ENCODE measurements at regions not wholly inside any gene's neighbourhood (a gene's known extent, or its start where the extent isn't known, plus 50 kb on each side); places are given as distances from the start of the nearest gene placed in this dataset.
"Not testable (repeated sequence)": the region's sequence is repeated elsewhere in the genome, so short reads cannot be mapped to it uniquely, and the experiment has no call there.

DNA sequence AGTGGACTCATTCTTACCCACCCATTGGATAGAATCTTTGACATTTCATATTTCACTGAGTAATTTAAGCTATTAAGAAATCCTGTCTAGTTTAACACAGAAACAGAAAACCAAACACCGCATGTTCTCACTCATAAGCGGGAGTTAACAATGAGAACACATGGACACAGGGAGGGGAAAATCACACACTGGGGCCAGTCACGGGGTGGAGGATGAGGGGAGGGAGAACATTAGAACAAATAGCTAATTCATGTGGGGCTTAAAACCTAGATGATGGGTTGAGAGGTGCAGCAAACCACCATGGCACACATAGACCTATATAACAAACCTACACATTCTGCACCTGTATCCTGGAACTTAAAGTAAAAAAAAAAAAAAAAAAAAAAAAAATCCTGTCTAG is 261.6 kb downstream of the SV2B start:
- not testable (repeated sequence) for TF ChIP-seq CTCF, POLR2AphosphoS5, EP300 (IDR thresholded peaks at IDR 0.05)

Data from gastroesophageal sphincter (tissue), 3 donors.